OCI-LY1 (cell line): ENCODE measurements at regions not wholly inside any gene's neighbourhood (a gene's known extent, or its start where the extent isn't known, plus 50 kb on each side); places are given as distances from the start of the nearest gene placed in this dataset.

Experiments used
- H2AFZ ChIP-seq: fragments of 200-600 bp; sonication (generic), shearing (Covaris generic); 2 replicates; pipeline ENCODE4 v1.6.0; 2014; ENCODE audit warnings: antibody characterized with exemption, mild to moderate bottlenecking, low read length
- H3F3A ChIP-seq: fragments of 200-600 bp; sonication (generic), shearing (Covaris generic); 2 replicates; pipeline ENCODE4 v1.6.0; 2014; ENCODE audit warnings: mild to moderate bottlenecking, antibody characterized with exemption, low read length, moderate library complexity; ENCODE audit not compliant: insufficient read depth
- H3K27ac ChIP-seq: fragments of 200-600 bp; sonication (generic); 2 replicates; pipeline ENCODE4 v1.5.1; 2014; ENCODE audit warnings: low read length, mixed run types, mild to moderate bottlenecking, low read depth; ENCODE audit not compliant: poor library complexity, severe bottlenecking
- H3K27me3 ChIP-seq: fragments of 200-600 bp; sonication (generic); 2 replicates; pipeline ENCODE4 v1.6.0; 2014; ENCODE audit warnings: antibody characterized with exemption, mild to moderate bottlenecking, low read length, moderate library complexity; ENCODE audit not compliant: insufficient read depth
- H3K36me3 ChIP-seq: fragments of 200-600 bp; sonication (generic); 2 replicates; pipeline ENCODE4 v1.6.1; 2014; ENCODE audit warnings: mild to moderate bottlenecking, antibody characterized with exemption, low read length, moderate library complexity, mixed read lengths; ENCODE audit not compliant: insufficient read depth
- H3K4me1 ChIP-seq: fragments of 200-600 bp; sonication (generic); 2 replicates; pipeline ENCODE4 v1.5.1; 2014; ENCODE audit warnings: mild to moderate bottlenecking, low read length, moderate library complexity; ENCODE audit not compliant: insufficient read depth, severe bottlenecking
- H3K4me2 ChIP-seq: fragments of 200-600 bp; sonication (generic), shearing (Covaris generic); 2 replicates; pipeline ENCODE4 v1.6.1; 2014; ENCODE audit warnings: low read length
- H3K4me3 ChIP-seq: fragments of 200-600 bp; sonication (generic); 2 replicates; pipeline ENCODE4 v1.5.1; 2014; ENCODE audit warnings: low read length, low read depth, mild to moderate bottlenecking, mixed read lengths; ENCODE audit not compliant: poor library complexity, severe bottlenecking
- H3K79me2 ChIP-seq: fragments of 200-600 bp; shearing (Covaris generic); 2 replicates; pipeline ENCODE4 v1.6.1; 2016; ENCODE audit warnings: mixed run types, low read length, mixed read lengths; ENCODE audit not compliant: insufficient read depth
- H3K9ac ChIP-seq: fragments of 200-600 bp; sonication (generic), shearing (Covaris generic); 2 replicates; pipeline ENCODE4 v1.6.1; 2014; ENCODE audit warnings: mild to moderate bottlenecking, low read length, mixed read lengths
- H3K9me2 ChIP-seq: fragments of 200-600 bp; sonication (generic), shearing (Covaris generic); 2 replicates; pipeline ENCODE4 v1.6.1; 2014; ENCODE audit warnings: low read depth, mild to moderate bottlenecking, low read length, mixed read lengths
- H3K9me3 ChIP-seq: fragments of 200-600 bp; shearing (Covaris generic); 2 replicates; pipeline ENCODE4 v1.6.1; 2014; ENCODE audit warnings: low read length, mixed read lengths
- H4K20me1 ChIP-seq: fragments of 200-600 bp; sonication (generic), shearing (Covaris generic); 2 replicates; pipeline ENCODE4 v1.6.0; 2016; ENCODE audit warnings: mild to moderate bottlenecking, low read length; ENCODE audit not compliant: insufficient read depth
- EZH2 ChIP-seq: fragments of 200-600 bp; sonication (generic), shearing (Covaris generic); IDR thresholded peaks from 2 replicates; pipeline ENCODE4 v1.8.0; 2017; ENCODE audit warnings: borderline replicate concordance, mixed run types, mild to moderate bottlenecking, antibody characterized with exemption, low read length, moderate library complexity, mixed read lengths
- TF ChIP-seq, protein P1 (sequence below): fragments of 200-600 bp; sonication (generic), shearing (Covaris generic); IDR thresholded peaks from 2 replicates; pipeline ENCODE4 v1.5.1; 2017; ENCODE audit warnings: mild to moderate bottlenecking, antibody characterized with exemption, low read length, moderate library complexity, mixed read lengths

DNA sequence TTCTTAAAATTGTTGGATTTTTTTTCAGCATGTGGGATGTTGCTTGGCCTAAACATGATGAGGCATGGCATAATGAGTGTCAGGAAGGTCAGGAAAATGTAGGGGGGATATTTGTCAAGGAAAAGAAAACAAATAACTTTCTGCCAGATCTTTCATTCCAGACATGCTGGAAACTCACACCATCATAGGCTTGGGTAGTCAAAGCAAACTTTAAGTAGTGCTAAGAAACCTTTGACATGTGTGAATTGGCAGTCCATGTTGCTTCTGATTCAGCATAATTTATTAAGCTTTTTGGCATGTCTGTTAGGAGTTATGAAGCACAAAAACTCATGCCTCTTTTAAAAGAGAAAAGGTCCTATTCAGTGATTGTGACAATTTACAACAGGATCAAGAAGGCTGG is 61.3 kb upstream of the MTAP start:
- Histone ChIP-seq H3K79me2 (no peaks in the 10 kb centered on the region), H3K27ac (no peak overlapping the region), H4K20me1 (no peaks in the 10 kb centered on the region), H3K36me3 (no peaks in the 10 kb centered on the region), H3K9me2 (no peaks in the 10 kb centered on the region), H3K9me3 (no peaks in the 10 kb centered on the region), H3K27me3 (no peaks in the 10 kb centered on the region), H3K4me3 (no peak overlapping the region), H3K9ac (no peak overlapping the region), H3F3A (no peaks in the 10 kb centered on the region), H2AFZ (no peak overlapping the region), H3K4me2 (no peak overlapping the region), H3K4me1 (no peaks in the 10 kb centered on the region)
- TF ChIP-seq, protein P1, sequence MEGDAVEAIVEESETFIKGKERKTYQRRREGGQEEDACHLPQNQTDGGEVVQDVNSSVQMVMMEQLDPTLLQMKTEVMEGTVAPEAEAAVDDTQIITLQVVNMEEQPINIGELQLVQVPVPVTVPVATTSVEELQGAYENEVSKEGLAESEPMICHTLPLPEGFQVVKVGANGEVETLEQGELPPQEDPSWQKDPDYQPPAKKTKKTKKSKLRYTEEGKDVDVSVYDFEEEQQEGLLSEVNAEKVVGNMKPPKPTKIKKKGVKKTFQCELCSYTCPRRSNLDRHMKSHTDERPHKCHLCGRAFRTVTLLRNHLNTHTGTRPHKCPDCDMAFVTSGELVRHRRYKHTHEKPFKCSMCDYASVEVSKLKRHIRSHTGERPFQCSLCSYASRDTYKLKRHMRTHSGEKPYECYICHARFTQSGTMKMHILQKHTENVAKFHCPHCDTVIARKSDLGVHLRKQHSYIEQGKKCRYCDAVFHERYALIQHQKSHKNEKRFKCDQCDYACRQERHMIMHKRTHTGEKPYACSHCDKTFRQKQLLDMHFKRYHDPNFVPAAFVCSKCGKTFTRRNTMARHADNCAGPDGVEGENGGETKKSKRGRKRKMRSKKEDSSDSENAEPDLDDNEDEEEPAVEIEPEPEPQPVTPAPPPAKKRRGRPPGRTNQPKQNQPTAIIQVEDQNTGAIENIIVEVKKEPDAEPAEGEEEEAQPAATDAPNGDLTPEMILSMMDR: no peak
- no peak for TF ChIP-seq EZH2

DNA sequence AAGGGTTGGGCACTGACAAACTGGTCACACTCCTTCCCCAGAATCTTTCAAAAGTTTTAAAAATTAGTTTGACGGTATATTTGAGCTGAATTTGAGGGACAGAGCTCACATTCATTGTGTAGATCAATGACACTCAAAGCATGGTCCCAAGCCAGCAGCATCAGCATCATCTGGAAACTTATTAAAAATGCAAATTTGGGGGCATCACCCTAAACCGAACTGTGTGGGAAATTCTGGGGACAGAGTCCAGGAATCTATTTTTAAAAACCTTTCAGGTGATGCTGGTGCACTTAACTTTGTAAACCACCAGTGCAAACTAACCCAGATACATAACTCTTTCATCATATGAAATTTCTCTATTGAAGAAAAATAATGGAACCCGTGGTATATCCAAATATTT is 58.1 kb upstream of the MTAP start:
- H3K4me2 ChIP-seq: no peak overlapping the region
- no peaks in the 10 kb centered on the region for H3K9me3 ChIP-seq
- H2AFZ ChIP-seq: no peak overlapping the region
- no peak overlapping the region for H3K27ac ChIP-seq
- H3K9me2 ChIP-seq: no peaks in the 10 kb centered on the region
- H3K4me3 ChIP-seq: no peak overlapping the region
- no peak overlapping the region for H3K9ac ChIP-seq
- no peaks in the 10 kb centered on the region for H3K4me1 ChIP-seq
- no peaks in the 10 kb centered on the region for H3K27me3 ChIP-seq
- no peak for TF ChIP-seq EZH2
- TF ChIP-seq, protein P1: no peak
- H3F3A ChIP-seq: no peaks in the 10 kb centered on the region
- H3K79me2 ChIP-seq: no peaks in the 10 kb centered on the region
- no peaks in the 10 kb centered on the region for H4K20me1 ChIP-seq
- H3K36me3 ChIP-seq: no peaks in the 10 kb centered on the region

DNA sequence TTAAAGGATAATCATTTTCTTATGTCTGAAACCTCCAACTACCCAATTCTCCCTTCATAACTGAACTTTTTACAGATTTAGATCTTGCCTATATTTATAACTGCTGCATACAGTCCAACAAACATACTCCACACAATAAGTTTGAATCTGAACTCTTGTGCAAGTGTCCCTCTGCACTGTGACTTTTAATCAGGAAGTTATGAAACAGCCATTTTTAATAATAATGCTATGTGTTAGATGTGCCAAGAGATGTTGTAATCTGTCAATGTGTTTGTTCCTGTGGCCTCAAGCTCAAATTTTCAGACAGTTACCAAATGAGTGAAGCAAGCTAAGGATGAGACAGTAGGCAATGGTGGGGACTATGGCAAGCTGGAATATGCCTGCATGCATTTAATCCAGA is 57.6 kb upstream of the MTAP start:
- no peak overlapping the region for H3K4me3 ChIP-seq
- H3K9ac ChIP-seq: no peak overlapping the region
- H4K20me1 ChIP-seq: no peaks in the 10 kb centered on the region
- H3F3A ChIP-seq: no peaks in the 10 kb centered on the region
- H3K27ac ChIP-seq: no peak overlapping the region
- no peak overlapping the region for H3K4me2 ChIP-seq
- no peaks in the 10 kb centered on the region for H3K79me2 ChIP-seq
- no peaks in the 10 kb centered on the region for H3K36me3 ChIP-seq
- H3K4me1 ChIP-seq: no peaks in the 10 kb centered on the region
- H3K9me2 ChIP-seq: no peaks in the 10 kb centered on the region
- TF ChIP-seq, protein P1: no peak
- no peak for TF ChIP-seq EZH2
- no peak overlapping the region for H2AFZ ChIP-seq
- no peaks in the 10 kb centered on the region for H3K27me3 ChIP-seq
- no peaks in the 10 kb centered on the region for H3K9me3 ChIP-seq
